SH-SY5Y (cell line): ENCODE measurements at regions not wholly inside any gene's neighbourhood (a gene's known extent, or its start where the extent isn't known, plus 50 kb on each side); places are given as distances from the start of the nearest gene placed in this dataset.

Source experiments
- GATA2 ChIP-seq: IDR thresholded peaks from 2 replicates; pipeline ENCODE4 v1.6.1; 2011; ENCODE audit warnings: mild to moderate bottlenecking, low read depth, low read length
- GATA3 ChIP-seq: IDR thresholded peaks from 2 replicates; pipeline ENCODE4 v1.6.1; 2011; ENCODE audit warnings: low read depth, mild to moderate bottlenecking, low read length, moderate library complexity

DNA sequence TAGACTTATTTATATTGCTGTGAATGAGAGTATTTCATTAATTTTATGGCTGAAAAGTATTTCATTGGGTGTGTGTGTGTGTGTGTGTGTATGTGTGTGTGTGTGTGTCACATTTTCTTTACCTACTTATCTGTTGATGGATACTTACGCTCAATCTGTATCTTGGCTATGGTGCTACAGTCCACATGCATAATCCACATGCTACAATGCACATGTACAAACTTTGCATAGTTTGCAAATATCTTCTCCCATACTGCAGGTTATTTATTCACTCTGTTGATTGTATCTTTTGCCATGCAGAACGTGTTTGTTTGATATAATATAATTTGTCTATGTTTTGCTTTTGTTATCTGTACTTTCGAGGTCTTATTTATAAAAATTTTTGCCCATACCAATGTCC is 167.8 kb downstream of the RAB28 start:
- TF ChIP-seq GATA3 (no peak), GATA2 (no peak)

DNA sequence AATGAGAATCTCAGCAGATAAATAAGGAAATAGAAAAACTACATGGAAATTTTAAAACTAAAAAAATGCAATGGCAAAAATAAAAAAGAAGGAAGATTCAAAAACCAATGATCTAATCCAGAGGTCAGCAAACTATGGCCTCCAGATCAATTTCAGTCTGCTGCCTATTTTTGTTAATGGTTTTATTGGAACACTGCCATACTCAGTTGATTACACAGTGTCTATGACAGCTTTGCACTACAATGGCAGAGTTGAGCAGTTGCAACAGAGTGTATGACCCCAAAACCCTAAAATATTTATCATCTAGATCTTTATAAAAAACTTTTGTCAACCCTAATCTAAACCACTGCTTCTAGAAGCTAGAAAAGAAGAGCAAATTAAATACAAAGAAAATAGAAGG is 170.3 kb downstream of the RAB28 start:
- TF ChIP-seq GATA2 = no peak
- TF ChIP-seq GATA3 = no peak

DNA sequence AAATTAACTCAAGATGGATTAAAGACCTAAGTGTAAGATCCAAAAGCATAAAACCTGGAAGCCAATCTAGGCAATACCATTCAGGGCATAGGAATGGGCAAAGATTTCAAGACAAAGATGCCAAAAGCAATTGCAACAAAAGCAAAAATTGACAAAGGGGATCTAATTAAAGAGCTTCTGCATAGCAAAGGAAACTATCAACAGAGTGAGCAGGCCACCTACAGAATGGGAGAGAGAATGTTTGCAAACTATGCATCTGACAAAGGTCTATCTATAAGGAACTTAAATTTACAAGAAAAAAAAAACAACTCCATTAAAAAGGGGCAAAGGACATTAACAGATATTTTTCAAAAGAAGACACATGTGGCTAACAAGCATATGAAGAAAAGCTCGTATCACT is 171.9 kb downstream of the RAB28 start:
- TF ChIP-seq GATA3 (no peak), GATA2 (no peak)

DNA sequence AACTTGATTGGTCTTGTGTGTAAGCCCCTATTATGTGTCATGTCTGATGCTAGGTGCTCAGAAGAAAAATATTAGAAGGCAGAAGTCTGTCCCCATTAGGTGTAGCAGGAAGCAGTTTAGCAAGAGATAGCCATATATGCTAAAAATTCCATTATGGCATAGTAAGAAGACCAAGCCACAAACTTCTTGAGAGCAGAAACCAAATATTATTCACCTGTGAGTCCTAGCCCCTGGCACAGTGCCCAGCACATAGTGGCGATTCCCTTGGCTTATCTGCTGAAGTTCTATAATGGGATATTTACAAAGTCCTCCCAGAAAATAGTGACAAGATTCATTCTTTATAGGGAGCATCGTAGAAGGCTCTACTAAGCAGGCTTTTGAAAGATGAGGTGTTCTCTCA is 174.4 kb downstream of the RAB28 start:
- TF ChIP-seq GATA2 (no peak), GATA3 (no peak)

DNA sequence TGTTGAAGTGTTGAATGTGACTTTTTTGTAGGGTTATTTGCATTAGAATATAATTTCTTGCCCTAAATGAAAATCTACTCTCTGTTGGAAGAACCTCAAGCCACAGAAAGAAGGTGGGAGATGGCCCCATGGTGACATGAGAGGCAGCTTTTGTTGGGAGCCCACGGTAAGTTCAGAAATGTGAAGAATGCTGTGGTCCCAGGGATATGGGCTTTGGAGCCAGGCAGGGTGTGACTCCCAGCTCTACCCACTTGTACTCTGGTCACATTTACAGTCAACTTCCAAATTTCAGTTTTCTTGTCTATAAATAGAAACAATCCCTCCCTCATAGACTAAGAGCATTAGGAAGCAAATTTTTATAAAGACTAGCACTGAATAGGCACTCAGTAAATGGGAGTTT is 177.8 kb downstream of the RAB28 start:
- TF ChIP-seq GATA3 = no peak
- TF ChIP-seq GATA2 = no peak

DNA sequence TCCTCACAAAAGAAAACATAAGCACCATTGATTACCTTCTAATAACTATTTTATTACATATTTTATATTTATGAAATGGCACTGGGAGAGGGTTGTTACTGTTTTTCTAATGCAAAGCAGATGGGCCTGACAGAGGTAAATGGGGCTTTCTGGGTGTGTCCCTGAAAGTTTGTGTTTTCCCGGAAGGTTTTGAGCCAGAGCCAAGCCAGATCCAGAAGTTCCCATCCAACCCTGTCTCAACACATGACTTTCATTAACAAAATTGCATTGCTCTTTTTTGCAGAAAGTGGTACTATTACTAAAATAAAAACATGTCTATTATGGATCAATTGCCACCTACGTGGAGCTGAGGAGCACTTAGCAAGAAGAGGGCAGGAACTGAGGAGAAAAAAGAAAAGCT is 181.3 kb downstream of the RAB28 start:
- TF ChIP-seq GATA3 (no peak), GATA2 (no peak)

DNA sequence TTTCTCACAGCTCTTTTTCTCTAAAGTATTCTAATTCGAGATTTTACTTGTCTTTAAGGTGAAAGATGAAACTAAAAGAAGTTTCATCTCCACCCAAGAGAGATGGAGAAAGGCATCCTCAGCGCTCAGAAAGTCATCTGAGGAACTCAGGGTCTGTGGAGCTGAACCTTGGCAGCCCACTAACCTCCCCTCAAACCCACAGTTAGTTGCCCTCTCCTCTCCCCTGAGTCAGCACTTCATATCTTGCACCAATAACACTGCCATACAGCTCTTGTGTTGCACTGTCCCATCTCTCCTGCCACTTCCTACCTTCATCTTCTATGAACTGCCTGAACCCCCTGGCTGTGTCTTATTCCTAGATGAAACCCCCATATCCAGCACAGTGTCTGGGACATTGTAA is 184.8 kb downstream of the RAB28 start:
- no peak for TF ChIP-seq GATA3
- no peak for TF ChIP-seq GATA2

DNA sequence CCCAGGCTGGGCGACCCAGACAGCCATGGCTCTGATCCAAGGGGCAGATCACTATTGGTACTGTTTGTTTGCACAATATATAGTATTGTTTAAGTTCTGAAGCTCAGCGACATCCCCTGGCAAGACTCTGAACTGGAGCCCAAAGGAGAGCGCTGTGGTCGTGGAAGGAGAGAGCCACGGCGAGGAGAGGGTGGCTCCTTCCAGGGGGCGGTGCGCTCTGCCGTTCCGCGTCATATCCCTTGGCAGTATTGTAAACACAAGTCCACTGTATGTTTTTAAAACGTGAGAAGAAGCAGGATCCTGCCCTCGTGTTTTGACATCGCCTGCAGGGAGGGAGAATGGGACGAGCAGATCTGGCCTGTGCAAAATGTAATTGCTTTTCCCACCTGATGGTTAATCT is 185.5 kb downstream of the RAB28 start:
- TF ChIP-seq GATA2 (no peak), GATA3 (no peak)

DNA sequence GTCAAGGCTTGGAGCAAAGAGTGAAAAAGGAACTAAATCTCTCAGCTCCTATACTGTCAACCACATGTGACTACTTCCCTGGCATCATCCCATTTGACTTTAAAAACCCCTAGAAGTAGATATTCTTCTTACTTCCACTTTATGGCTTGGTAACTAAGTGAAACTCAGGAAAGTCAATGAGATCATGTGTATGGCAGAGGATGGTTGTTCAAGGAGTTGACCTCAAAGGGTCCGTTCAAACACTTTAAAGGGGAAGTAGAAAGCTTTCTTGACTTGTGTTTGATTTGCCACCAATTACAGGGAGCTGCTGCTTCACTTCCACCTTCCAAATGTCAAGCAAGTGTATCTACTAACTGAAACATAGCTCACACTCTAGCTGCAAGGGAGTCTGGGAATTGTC is 187.2 kb downstream of the RAB28 start:
- TF ChIP-seq GATA2 (no peak), GATA3 (no peak)

DNA sequence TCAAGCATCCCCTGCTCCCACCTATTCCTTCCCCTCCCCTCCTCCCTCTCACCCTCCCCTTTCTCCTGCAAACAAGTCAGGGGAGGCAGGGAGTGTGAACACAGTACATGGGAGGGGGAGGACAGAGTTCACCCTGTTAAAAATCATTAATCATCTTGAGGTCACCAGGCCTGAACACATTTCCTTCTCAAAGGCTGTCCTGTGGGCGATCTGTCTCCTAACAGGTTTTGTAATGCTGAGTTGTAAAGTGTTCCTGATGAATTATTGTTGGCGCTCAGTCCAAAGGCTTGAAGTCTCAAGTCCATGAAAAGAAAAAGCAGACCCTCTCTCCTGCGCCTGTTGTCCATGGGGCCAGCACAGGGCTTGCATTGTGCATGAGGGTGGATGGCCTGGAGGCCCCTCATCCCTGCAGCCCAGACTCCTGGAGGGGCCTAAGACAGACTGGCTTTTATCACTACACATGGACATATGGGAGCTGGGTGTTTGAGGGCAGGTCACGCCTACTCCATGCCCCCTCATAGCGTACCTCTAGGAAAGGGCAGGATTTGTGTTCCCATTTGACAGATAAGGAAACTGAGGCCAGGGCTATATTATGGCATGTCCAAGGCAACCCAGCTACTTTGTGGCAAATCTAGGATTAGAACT is 189.1 kb downstream of the RAB28 start:
- TF ChIP-seq GATA2 = no peak
- TF ChIP-seq GATA3 = no peak

DNA sequence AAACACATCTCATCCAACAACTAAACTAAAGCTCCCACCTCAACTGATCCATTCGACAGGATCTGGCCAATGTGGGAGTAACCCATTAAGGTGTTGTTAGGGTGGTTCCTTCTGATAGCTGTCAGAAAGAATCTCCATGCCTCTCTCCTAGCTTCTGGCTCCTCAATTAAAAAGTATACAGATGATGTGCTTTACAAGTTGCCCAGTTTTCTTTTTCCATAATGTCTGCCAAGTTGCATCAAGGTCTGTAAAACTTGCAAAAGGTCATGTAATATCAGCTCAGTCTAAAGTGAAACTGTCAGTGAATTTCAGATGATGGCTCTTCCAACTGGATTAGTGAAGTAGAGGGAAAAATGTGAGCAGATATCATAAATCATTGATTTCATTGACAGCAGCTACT is 191.8 kb downstream of the RAB28 start:
- TF ChIP-seq GATA3 = no peak
- no peak for TF ChIP-seq GATA2

DNA sequence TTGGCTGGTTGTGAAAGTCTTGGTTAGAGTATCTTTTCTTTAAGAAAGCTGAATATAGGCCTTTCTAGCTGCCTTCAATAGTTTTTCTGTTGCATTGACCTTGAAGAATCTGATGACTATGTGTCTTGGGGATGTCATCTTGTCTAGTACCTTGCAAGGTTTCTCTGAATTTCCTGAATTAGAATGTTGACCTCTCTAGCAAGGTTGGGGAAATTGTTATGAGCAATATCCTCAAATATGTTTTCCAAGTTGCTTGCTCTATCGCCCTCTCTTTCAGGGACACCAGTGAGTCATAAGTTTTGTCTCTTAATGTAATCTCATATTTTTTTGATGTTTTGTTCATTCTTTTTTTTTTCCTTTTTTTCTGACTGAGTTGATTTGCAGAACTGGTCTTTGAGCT is 194.7 kb downstream of the RAB28 start:
- TF ChIP-seq GATA3 (no peak), GATA2 (no peak)

DNA sequence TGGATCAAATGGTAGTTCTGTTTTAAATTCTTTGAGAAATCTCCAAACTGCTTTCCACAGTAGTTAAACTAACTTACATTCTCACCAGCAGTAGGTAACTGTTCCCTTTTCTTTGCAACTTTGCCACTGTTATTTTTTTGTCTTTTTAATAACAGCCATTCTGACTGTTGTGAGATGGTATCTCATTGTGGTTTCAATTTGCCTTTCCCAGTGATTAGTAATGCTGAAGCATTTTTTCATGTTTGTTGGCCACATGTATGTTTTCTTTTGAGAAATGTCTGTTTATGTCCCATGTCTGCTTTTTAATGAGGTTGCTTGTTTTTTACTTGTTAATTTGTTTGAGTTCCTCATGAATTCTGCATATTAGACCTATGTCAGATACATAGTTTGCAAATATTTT is 198.8 kb downstream of the RAB28 start:
- no peak for TF ChIP-seq GATA3
- TF ChIP-seq GATA2 = no peak

DNA sequence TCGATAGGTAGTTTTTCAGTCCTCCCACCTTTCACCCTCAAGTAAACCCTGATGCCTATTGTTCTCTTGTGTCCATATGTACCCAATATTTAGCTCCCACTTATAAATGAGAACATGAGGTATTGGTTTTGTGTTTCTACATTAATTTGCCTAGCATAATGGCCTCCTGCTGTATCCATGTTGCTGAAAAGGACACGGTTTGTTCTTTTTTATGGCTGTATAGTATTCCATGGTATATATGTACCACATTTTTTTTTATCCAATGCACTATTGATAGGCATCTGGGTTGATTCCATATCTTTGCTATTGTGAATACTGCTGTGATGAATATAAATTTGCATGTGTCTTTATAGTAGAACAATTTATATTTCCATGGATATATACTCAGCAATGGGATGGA is 199.2 kb downstream of the RAB28 start:
- TF ChIP-seq GATA2 (no peak), GATA3 (no peak)

DNA sequence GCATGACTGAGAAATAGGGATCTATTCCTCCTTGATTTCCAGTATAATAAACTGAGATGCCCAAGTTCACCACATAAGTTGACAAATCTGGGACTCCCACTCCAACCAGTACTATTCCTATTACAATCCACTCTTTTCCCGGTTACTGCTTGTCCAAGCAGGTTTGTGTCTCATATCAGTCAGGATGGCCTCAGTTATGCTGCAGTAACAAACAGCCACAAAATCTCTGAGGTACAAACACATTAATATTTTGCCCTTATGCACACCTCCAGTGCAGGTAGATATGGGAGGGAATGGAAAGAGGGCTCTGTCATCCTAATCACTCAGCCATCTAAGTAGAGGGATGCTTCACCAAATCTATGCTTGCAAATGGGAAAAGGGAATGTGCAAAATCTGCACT is 207.8 kb downstream of the RAB28 start:
- TF ChIP-seq GATA2 (no peak), GATA3 (no peak)

DNA sequence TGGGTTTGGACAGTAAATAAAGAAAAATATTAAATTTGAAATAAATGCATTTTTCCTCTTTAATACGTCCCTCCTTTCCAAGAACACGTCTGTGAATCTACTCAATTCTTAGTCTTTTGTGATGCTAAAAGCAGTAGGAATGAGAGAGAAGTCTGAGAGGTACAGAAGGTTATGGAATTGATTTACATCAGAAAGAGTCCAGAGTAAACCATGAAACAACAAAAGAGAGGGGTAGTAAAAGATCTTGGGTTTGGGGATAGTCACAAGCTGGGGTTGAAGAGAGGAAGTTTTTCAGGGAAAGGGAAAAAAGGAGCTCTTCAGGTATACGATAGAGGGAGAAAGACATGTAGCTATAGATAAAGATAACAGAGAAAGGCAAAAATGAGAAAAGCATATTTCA is 215.4 kb downstream of the RAB28 start:
- no peak for TF ChIP-seq GATA3
- no peak for TF ChIP-seq GATA2
